K562 (cell line): ENCODE measurements at regions not wholly inside any gene's neighbourhood (a gene's known extent, or its start where the extent isn't known, plus 50 kb on each side); places are given as distances from the start of the nearest gene placed in this dataset.

Experiments
- BACH1 ChIP-seq: fragments of 200-800 bp; sonication (Bioruptor generic); IDR thresholded peaks from 2 replicates; pipeline ENCODE4 v1.6.1; 2016; ENCODE audit warnings: missing genetic modification characterization, missing compliant biosample characterization
- BCLAF1 ChIP-seq, 2 experiments: fragments of 450-650 bp in 1 of 2; IDR thresholded peaks; 2 replicates each; pipeline ENCODE4 v1.6.1; 2011 to 2017; ENCODE audit warnings: low read depth in 2 of 2, antibody characterized with exemption in 1 of 2, borderline replicate concordance in 1 of 2, low read length in 1 of 2, mild to moderate bottlenecking in 1 of 2, mixed read lengths in 1 of 2; ENCODE audit not compliant: control insufficient read depth in 1 of 2
- HDAC2 ChIP-seq: fragments of 450-650 bp; IDR thresholded peaks from 2 replicates; pipeline ENCODE4 v1.6.1; 2016; ENCODE audit warnings: mild to moderate bottlenecking
- PTBP1 ChIP-seq: fragments of 200-400 bp; formaldehyde crosslinking; IDR thresholded peaks from 2 replicates; pipeline ENCODE4 v1.6.1; 2017; ENCODE audit warnings: low read depth, low read length
- RFX1 ChIP-seq: fragments of 450-650 bp; IDR thresholded peaks from 2 replicates; pipeline ENCODE4 v1.6.1; 2016; ENCODE audit warnings: mild to moderate bottlenecking, moderate library complexity
- SMC3 ChIP-seq: conservative IDR thresholded peaks from 2 replicates; pipeline ENCODE4 v1.6.1; 2011; ENCODE audit warnings: low read depth, low read length, improper control_type of control experiment; ENCODE audit not compliant: insufficient read depth
- ZBTB9 ChIP-seq: fragments of 450-650 bp; formaldehyde crosslinking; IDR thresholded peaks from 2 replicates; pipeline ENCODE4 v1.4.0; 2020; ENCODE audit warnings: mild to moderate bottlenecking, moderate library complexity
- ZKSCAN8 ChIP-seq: fragments of 200-800 bp; sonication (Bioruptor generic); IDR thresholded peaks from 2 replicates; pipeline ENCODE4 v1.6.1; 2016; ENCODE audit warnings: missing genetic modification characterization, missing compliant biosample characterization

GRCh38 chr1:81519987-81520386, 280.7 kb upstream of the ADGRL2 start (continued):
- no peak for TF ChIP-seq ZKSCAN8 (CRISPR knock-in tag)
- TF ChIP-seq BACH1 (tag) = no peak
- no peak for TF ChIP-seq HDAC2
- no peak for TF ChIP-seq RFX1
- no peak for TF ChIP-seq ZBTB9
- no peak for TF ChIP-seq SMC3
- TF ChIP-seq PTBP1 = no peak
- no peak for TF ChIP-seq BCLAF1 (IDR thresholded peaks at IDR 0.05; ENCODE audit: borderline replicate concordance in 1 of 2, control insufficient read depth in 1 of 2, low read depth in 2 of 2, low read length in 1 of 2)
